ENCODE measurements at regions not wholly inside any gene's neighbourhood (a gene's known extent, or its start where the extent isn't known, plus 50 kb on each side); places are given as distances from the start of the nearest gene placed in this dataset.

- TF ChIP-seq CTCF (IDR thresholded peaks at IDR 0.05; ENCODE audit: borderline replicate concordance, extremely low read depth, low read length, poor library complexity, severe bottlenecking) (no peak), EZH2 (IDR thresholded peaks at IDR 0.05; ENCODE audit: borderline replicate concordance, low read depth, low read length, severe bottlenecking) (no peak)
Observed at GRCh38 chr10:123390874-123391273, 236.7 kb downstream of the BUB3 start.

Data from DND-41 (cell line).